HCT116 (cell line): ENCODE measurements at regions not wholly inside any gene's neighbourhood (a gene's known extent, or its start where the extent isn't known, plus 50 kb on each side); places are given as distances from the start of the nearest gene placed in this dataset.

Experiments
- ATAC-seq: fragments of 200-7000 bp; cut with Tn5 transposase; 2 replicates; pipeline ENCODE4 v1.9.1; 2020; ENCODE audit warnings: mild to moderate bottlenecking, moderate library complexity
- BruUV-seq: library from RNA; stranded (reverse); fragments of 400-500 nt; replicated peaks from 2 replicates; lab custom pipeline; 2021; lab: Mats Ljungman, UMichigan
- CTCF ChIA-PET: fragments of 300-600 bp; sonication (Branson Sonifier 250); formaldehyde crosslinking; loops from one replicate; lab custom pipeline; 2021; ENCODE audit warnings: antibody characterized with exemption; lab: Charles Lee
- POLR2A ChIA-PET: fragments of 300-600, 350-600 bp; sonication (Branson Sonifier 250); formaldehyde crosslinking; loops from one replicate; lab custom pipeline; 2021; ENCODE audit warnings: antibody characterized with exemption; lab: Charles Lee
- RAD21 ChIA-PET, 2 experiments: fragments of 300-600 bp; sonication (Branson Sonifier 250); formaldehyde crosslinking; loops; one replicate each; lab custom pipeline; 2023; ENCODE audit warnings: low total read pairs in 2 of 2; ENCODE audit not compliant: uncharacterized antibody in 2 of 2, unreplicated experiment in 2 of 2, low non-redundant PET in 1 of 2; lab: Charles Lee
- DNase-seq: peaks from one replicate; pipeline ENCODE4 v3.0.0-alpha.2; 2010; ENCODE audit warnings: low read depth, low spot score
- H2AFZ ChIP-seq: fragments of 200-600 bp; shearing (Covaris generic), sonication (generic); 2 replicates; pipeline ENCODE4 v1.6.1; 2017; ENCODE audit warnings: low read depth, mixed run types, mixed read lengths, antibody characterized with exemption, low read length; ENCODE audit not compliant: poor library complexity, severe bottlenecking
- H3K27ac ChIP-seq: 2 replicates; pipeline ENCODE4 v1.5.1; 2012; ENCODE audit warnings: low read depth, low read length
- H3K27me3 ChIP-seq: fragments of 200-600 bp; sonication (generic); 2 replicates; pipeline ENCODE4 v1.6.1; 2016; ENCODE audit warnings: mixed run types, low read length, mixed read lengths; ENCODE audit not compliant: insufficient read depth
- H3K36me3 ChIP-seq, 2 experiments: fragments of 200-500 bp in 1 of 2; fragments of 200-600 bp in 1 of 2; sonication (Bioruptor generic) in 1 of 2; sonication (generic) in 1 of 2; 2 replicates each; pipeline versions ENCODE4 v1.5.1 to v1.6.1; 2014 to 2016; ENCODE audit warnings: low read length in 2 of 2, inconsistent platforms in 1 of 2, mixed read lengths in 1 of 2, mixed run types in 1 of 2; ENCODE audit not compliant: insufficient read depth in 2 of 2, control insufficient read depth in 1 of 2
- H3K4me1 ChIP-seq, 2 experiments: fragments of 200-600 bp in 1 of 2; sonication (generic) in 1 of 2; 2 replicates each; pipeline versions ENCODE4 v1.5.1 to v1.6.1; 2012 to 2017; ENCODE audit warnings: low read length in 2 of 2, inconsistent platforms in 1 of 2, mild to moderate bottlenecking in 1 of 2, mixed read lengths in 1 of 2, mixed run types in 1 of 2, moderate library complexity in 1 of 2; ENCODE audit not compliant: insufficient read depth in 2 of 2, control insufficient read depth in 1 of 2
- H3K4me2 ChIP-seq: fragments of 200-600 bp; sonication (generic); 2 replicates; pipeline ENCODE4 v1.6.1; 2017; ENCODE audit warnings: mixed run types, low read length, mixed read lengths
- H3K4me3 ChIP-seq, 2 experiments: fragments of 200-600 bp in 1 of 2; sonication (generic) in 1 of 2; replicated peaks in 1 of 2; 2 replicates each; pipeline ENCODE4 v1.5.1; 2011 to 2016; ENCODE audit warnings: low read length in 2 of 2, control low read depth in 1 of 2, low read depth in 1 of 2, mild to moderate bottlenecking in 1 of 2, mixed read lengths in 1 of 2, mixed run types in 1 of 2
- H3K79me2 ChIP-seq: fragments of 200-600 bp; sonication (generic); 2 replicates; pipeline ENCODE4 v1.6.1; 2017; ENCODE audit warnings: mild to moderate bottlenecking, mixed run types, low read length, moderate library complexity, mixed read lengths; ENCODE audit not compliant: insufficient read depth
- H3K9ac ChIP-seq: fragments of 200-600 bp; sonication (generic); 2 replicates; pipeline ENCODE4 v1.6.1; 2016; ENCODE audit warnings: low read length, mixed read lengths
- H3K9me2 ChIP-seq: fragments of 200-600 bp; sonication (generic), shearing (Covaris generic); 2 replicates; pipeline ENCODE4 v1.6.1; 2017; ENCODE audit warnings: mixed run types, mild to moderate bottlenecking, moderate library complexity; ENCODE audit not compliant: insufficient read depth
- H3K9me3 ChIP-seq, 2 experiments: fragments of 200-500 bp in 1 of 2; fragments of 200-600 bp in 1 of 2; sonication (Bioruptor generic) in 1 of 2; sonication (generic) in 1 of 2; 2 replicates each; pipeline ENCODE4 v1.6.1; 2014 to 2017; ENCODE audit warnings: low read length in 2 of 2, mixed read lengths in 2 of 2, inconsistent platforms in 1 of 2, low read depth in 1 of 2, mild to moderate bottlenecking in 1 of 2, mixed run types in 1 of 2, moderate library complexity in 1 of 2; ENCODE audit not compliant: control insufficient read depth in 1 of 2, insufficient read depth in 1 of 2
- H4K20me1 ChIP-seq: fragments of 200-600 bp; sonication (generic), shearing (Covaris generic); 2 replicates; pipeline ENCODE4 v1.6.1; 2017; ENCODE audit warnings: mixed run types, mild to moderate bottlenecking, moderate library complexity; ENCODE audit not compliant: insufficient read depth
- ATF3 ChIP-seq: IDR thresholded peaks from 2 replicates; pipeline ENCODE4 v1.6.1; 2012
- CBX3 ChIP-seq: IDR thresholded peaks from 2 replicates; pipeline ENCODE4 v1.6.1; 2012; ENCODE audit warnings: low read depth
- EGR1 ChIP-seq: IDR thresholded peaks from 2 replicates; pipeline ENCODE4 v1.6.1; 2012; ENCODE audit warnings: low read depth
- EZH2phosphoT487 ChIP-seq: fragments of 200-600 bp; IDR thresholded peaks from 2 replicates; pipeline ENCODE4 v1.6.1; 2018; ENCODE audit warnings: antibody characterized with exemption, borderline replicate concordance
- FOSL1 ChIP-seq: IDR thresholded peaks from 2 replicates; pipeline ENCODE4 v1.6.1; 2012; ENCODE audit warnings: low read depth
- MAX ChIP-seq: IDR thresholded peaks from 2 replicates; pipeline ENCODE4 v1.6.1; 2012
- RAD21 ChIP-seq: IDR thresholded peaks from 2 replicates; pipeline ENCODE4 v1.6.1; 2012; ENCODE audit warnings: low read depth, mild to moderate bottlenecking
- SIN3A ChIP-seq: IDR thresholded peaks from 2 replicates; pipeline ENCODE4 v1.6.1; 2012; ENCODE audit warnings: low read depth
- SP1 ChIP-seq: IDR thresholded peaks from 2 replicates; pipeline ENCODE4 v1.6.1; 2012; ENCODE audit warnings: low read depth
- TCF7L2 ChIP-seq: IDR thresholded peaks from 2 replicates; pipeline ENCODE4 v1.7.0; 2011; ENCODE audit warnings: borderline replicate concordance, inconsistent platforms; ENCODE audit not compliant: insufficient read depth, insufficient read length; ENCODE audit errors: extremely low read depth
- YY1 ChIP-seq: IDR thresholded peaks from 2 replicates; pipeline ENCODE4 v1.6.1; 2011; ENCODE audit warnings: low read length, low read depth, moderate library complexity, mild to moderate bottlenecking; ENCODE audit not compliant: insufficient replicate concordance; ENCODE audit errors: extremely low read depth
- ZBTB33 ChIP-seq: IDR thresholded peaks from 2 replicates; pipeline ENCODE4 v1.6.1; 2011; ENCODE audit warnings: mild to moderate bottlenecking, low read length, moderate library complexity; ENCODE audit not compliant: insufficient replicate concordance; ENCODE audit errors: extremely low read depth
- ZFX ChIP-seq: fragments of 450-650 bp; IDR thresholded peaks from 2 replicates; pipeline ENCODE4 v1.6.1; 2017
- ZNF274 ChIP-seq: fragments of 200-500 bp; sonication (Bioruptor generic); IDR thresholded peaks from 2 replicates; pipeline ENCODE4 v1.6.1; 2014; ENCODE audit warnings: mild to moderate bottlenecking, low read depth, low read length, inconsistent platforms
- intact Hi-C: fragments of 100-400 bp; cut with micrococcal nuclease; formaldehyde crosslinking; loops from 2 replicates; pipeline ENCODE4 v1.10.0; 2022

- peaks cover 5 to 25% of the 10 kb centered on the region in 2 experiments; a peak in 2 of 4 replicates for H3K9me3 ChIP-seq
- POLR2A ChIA-PET, result no interaction called here
- BruUV-seq, result no TSS peak
Measured at GRCh38 chr5:30900367-30900766, 293.1 kb upstream of the CDH6 start.

More at GRCh38 chr5:30900367-30900766, 293.1 kb upstream of the CDH6 start:
- Histone ChIP-seq H3K36me3 (no peaks in the 10 kb centered on the region), H3K4me1 (no peaks in the 10 kb centered on the region), H3K9ac (no peak overlapping the region), H4K20me1 (no peaks in the 10 kb centered on the region), H3K4me2 (no peak overlapping the region), H3K4me3 (no peak overlapping the region), H3K27ac (no peak overlapping the region), H2AFZ (no peak overlapping the region), H3K27me3 (no peaks in the 10 kb centered on the region), H3K9me2 (no peaks in the 10 kb centered on the region), H3K79me2 (no peaks in the 10 kb centered on the region)
- ATAC-seq (no peak), DNase-seq (no peak)
- ChIA-PET CTCF (no interaction called here), RAD21 (no interaction called here)
- TF ChIP-seq EZH2phosphoT487 (no peak), SIN3A (no peak), ZBTB33 (no peak), TCF7L2 (no peak), ZFX (no peak), ZNF274 (no peak), FOSL1 (no peak), CBX3 (no peak), MAX (no peak), YY1 (no peak), SP1 (no peak), ATF3 (no peak), RAD21 (no peak), EGR1 (no peak)
- intact Hi-C loops, result no loop called here
